H7 (cell line): ENCODE measurements at regions not wholly inside any gene's neighbourhood (a gene's known extent, or its start where the extent isn't known, plus 50 kb on each side); places are given as distances from the start of the nearest gene placed in this dataset.
A peak's percentile ranks its signal among the peaks of the same experiment; 100 is the strongest.

Experiments used
- DNase-seq: peaks from one replicate; pipeline ENCODE4 v3.0.0; 2012
- H3K27me3 ChIP-seq: 2 replicates; pipeline ENCODE4 v1.6.0; 2011; ENCODE audit warnings: mild to moderate bottlenecking, low read length; ENCODE audit not compliant: control insufficient read depth, insufficient read depth
- H3K36me3 ChIP-seq: replicated peaks from 2 replicates; pipeline ENCODE4 v1.5.1; 2011; ENCODE audit warnings: low read length; ENCODE audit not compliant: control insufficient read depth, insufficient read depth
- H3K4me3 ChIP-seq: 2 replicates; pipeline ENCODE4 v1.5.1; 2011; ENCODE audit warnings: low read depth, mild to moderate bottlenecking, control low read depth, low read length, moderate library complexity; ENCODE audit not compliant: insufficient read depth

- H3K36me3 ChIP-seq, result no peaks in the 10 kb centered on the region
- no peaks in the 10 kb centered on the region for H3K27me3 ChIP-seq
- no peak for DNase-seq
- H3K4me3 ChIP-seq, result no peak overlapping the region
These were observed 90.1 kb upstream of the LRP1B start for GRCh38 chr2:142220901-142221300.

DNA sequence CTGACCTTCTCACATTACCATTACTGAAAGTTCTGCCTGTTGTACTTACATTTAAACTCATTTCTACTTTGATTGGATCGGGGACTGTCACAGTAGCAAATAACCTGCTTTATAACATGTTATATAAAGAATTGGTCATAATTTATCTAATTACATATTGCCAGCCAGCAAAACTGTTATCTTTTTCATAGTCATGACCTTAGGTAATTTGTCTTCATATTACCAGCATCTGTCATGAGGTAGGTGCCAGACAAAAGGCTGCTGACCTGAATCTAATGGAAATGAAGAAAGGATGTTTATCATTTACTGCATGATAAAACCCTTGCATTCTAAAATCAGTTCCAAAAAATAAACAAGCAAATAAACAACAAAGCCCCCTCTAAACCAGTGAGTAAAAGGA lies 89.4 kb upstream of the LRP1B start:
- Histone ChIP-seq H3K36me3 (no peaks in the 10 kb centered on the region), H3K4me3 (no peak overlapping the region), H3K27me3 (no peaks in the 10 kb centered on the region)
- no peak for DNase-seq

GRCh38 chr2:142218471-142218870 lies 87.7 kb upstream of the LRP1B start:
- Histone ChIP-seq H3K27me3 (no peaks in the 10 kb centered on the region), H3K4me3 (no peak overlapping the region), H3K36me3 (no peaks in the 10 kb centered on the region)
- DNase-seq, result no peak

- no peaks in the 10 kb centered on the region for H3K27me3 ChIP-seq
- DNase-seq, result no peak
- H3K4me3 ChIP-seq, result no peak overlapping the region
- no peaks in the 10 kb centered on the region for H3K36me3 ChIP-seq
These were observed 87.0 kb upstream of the LRP1B start for GRCh38 chr2:142217804-142218203.

DNA sequence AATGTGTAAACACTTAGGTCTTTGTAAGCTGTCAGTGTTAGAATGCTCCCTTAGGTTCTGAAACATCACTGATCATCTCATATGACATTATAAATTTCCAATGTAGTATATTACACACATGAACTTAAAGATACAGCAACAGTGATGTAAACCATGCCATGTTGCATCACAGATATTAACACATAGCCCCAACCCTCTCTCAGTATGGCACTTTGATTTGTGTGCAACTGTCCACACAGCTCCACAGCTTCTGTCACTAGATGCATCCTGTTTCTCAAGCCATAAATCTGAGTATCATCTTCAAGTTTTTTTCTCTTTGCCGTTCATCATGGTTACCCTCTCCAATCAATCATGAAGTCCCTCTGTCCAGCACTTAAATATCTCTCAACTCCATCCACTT lies 69.2 kb upstream of the LRP1B start:
- Histone ChIP-seq H3K4me3 (no peak overlapping the region), H3K27me3 (no peaks in the 10 kb centered on the region)

DNA sequence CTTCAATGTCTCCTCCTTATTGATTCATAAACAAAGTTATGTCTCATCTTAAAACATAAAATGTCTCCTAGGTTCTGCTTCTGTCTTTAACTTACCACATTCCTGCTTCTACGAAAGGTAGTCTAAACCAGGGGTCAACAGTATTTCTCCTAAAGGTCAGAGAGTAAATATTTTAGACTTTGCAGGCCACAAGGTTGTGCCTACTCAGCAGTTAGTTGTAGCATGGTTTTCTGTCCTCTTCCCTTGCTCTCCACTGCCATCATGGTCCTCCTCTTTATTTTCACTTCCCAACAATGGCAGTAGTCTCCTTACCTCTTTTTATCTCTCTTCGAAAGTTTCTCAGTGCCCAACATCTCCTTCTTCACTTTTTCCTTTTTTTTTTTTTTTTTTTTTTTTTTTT lies 68.3 kb upstream of the LRP1B start:
- Histone ChIP-seq H3K4me3 (no peak overlapping the region), H3K27me3 (no peaks in the 10 kb centered on the region), H3K36me3 (no peaks in the 10 kb centered on the region)
- DNase-seq, result no peak

More for the DNA sequence above, 69.2 kb upstream of the LRP1B start:
- H3K36me3 ChIP-seq, result no peaks in the 10 kb centered on the region
- no peak for DNase-seq

DNA sequence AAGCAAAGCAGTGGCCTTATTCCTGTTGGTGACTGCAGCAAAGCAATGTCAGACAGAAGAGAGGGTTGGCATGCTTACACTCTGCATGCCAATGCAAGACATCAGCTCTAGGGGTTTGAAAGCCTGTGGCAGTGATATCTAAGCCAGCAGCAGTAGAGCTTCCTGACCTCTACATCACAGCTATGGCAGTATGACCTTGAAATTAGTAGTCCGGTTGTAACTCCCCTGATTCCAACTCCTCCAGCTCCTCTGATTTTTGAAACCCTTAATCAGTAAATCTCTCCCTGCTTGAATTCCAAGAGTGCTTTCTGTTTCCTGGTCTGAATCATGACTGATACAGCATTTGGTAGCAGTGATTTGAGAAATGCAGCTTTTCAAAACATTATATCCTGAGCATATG lies 60.0 kb upstream of the LRP1B start:
- H3K36me3 ChIP-seq, result no peaks in the 10 kb centered on the region
- no peaks in the 10 kb centered on the region for H3K27me3 ChIP-seq
- no peak for DNase-seq
- H3K4me3 ChIP-seq, result no peak overlapping the region

- no peak for DNase-seq
- H3K36me3 ChIP-seq, result no peaks in the 10 kb centered on the region
- no peaks in the 10 kb centered on the region for H3K27me3 ChIP-seq
- no peak overlapping the region for H3K4me3 ChIP-seq
These were observed 58.7 kb upstream of the LRP1B start for GRCh38 chr2:142189501-142189900.

GRCh38 chr2:142188562-142188961 lies 57.7 kb upstream of the LRP1B start:
- no peaks in the 10 kb centered on the region for H3K36me3 ChIP-seq
- DNase-seq, result no peak
- H3K27me3 ChIP-seq, result no peaks in the 10 kb centered on the region
- no peak overlapping the region for H3K4me3 ChIP-seq

DNA sequence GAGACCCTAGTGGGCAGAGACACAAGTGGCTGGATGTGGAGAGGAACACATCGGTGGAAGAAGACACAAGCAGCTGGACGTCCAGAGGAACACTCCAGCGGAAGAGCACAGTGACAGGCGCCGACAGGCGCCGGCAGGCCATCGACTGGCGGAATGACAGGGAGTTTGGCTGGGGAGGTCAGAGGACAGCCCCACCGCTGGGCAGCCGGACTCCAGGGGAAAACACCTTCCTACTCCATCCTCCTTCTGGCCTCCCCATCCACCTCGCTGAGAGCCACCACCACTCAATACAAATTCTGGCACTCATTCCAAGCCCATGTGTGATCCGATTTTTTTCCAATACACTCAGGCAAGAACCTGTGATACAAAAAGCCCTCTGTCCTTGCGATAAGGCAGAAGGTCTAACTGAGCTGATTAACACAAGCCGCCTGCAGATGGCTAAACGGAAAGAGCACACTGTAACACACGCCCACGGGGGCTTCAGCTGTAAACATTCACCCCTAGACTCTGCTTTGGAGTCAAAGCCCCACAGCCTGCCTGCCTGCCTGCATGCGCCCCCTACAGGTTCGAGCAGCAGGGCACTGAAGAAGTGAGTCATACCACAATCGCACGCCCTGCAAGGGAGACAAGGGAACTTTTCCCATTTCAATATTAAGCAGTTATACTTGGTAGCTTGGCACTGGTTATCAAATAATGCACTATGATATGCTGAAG lies 50.2 kb upstream of the LRP1B start:
- Histone ChIP-seq H3K4me3 (no peak overlapping the region), H3K36me3 (no peaks in the 10 kb centered on the region), H3K27me3 (no peaks in the 10 kb centered on the region)
- peak; percentile 40 for DNase-seq
